ENCODE measurements at regions not wholly inside any gene's neighbourhood (a gene's known extent, or its start where the extent isn't known, plus 50 kb on each side); places are given as distances from the start of the nearest gene placed in this dataset.

DNA sequence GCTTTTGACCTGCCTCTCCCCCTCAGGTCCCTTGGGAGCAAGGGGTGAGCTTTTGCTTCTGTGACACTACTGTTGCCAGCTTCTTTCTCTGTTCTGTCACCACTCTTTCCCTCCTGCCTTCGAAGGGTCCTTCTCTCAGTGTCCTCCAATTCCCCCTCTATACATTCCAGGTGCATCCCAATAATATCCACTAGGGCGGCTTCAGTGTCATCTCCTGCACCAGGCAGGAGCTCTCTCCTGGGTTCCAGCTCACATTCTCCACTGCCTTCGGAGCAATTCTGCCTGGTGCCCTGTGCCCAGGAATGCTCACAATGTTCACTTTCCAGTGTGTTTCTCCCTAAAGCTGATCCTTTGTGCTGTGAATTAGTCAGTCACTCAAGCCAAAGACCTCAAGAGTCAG, 83.9 kb upstream of the CXCL14 start:
- H3K4me1 ChIP-seq (ENCODE audit: control insufficient read depth, insufficient read depth, low read length) = 0 out of 2 replicates have a peak, but pooled peaks cover 2% of the 10 kb centered on the region
- H3K9ac ChIP-seq (ENCODE audit: low read length) = no peak overlapping the region
- H3K9me3 ChIP-seq (ENCODE audit: control insufficient read depth, insufficient read depth, low read depth, low read length) = peaks cover 21% of the 10 kb centered on the region
- H3K27ac ChIP-seq (ENCODE audit: low read depth, low read length) = no peak overlapping the region
- no peaks in the 10 kb centered on the region for H3K36me3 ChIP-seq (ENCODE audit: control insufficient read depth, insufficient read depth, low read length)
- H3K27me3 ChIP-seq (ENCODE audit: control insufficient read depth, insufficient read depth, low read length) = no peaks in the 10 kb centered on the region
- H3K4me3 ChIP-seq (ENCODE audit: low read depth, low read length) = no peak overlapping the region

DNA sequence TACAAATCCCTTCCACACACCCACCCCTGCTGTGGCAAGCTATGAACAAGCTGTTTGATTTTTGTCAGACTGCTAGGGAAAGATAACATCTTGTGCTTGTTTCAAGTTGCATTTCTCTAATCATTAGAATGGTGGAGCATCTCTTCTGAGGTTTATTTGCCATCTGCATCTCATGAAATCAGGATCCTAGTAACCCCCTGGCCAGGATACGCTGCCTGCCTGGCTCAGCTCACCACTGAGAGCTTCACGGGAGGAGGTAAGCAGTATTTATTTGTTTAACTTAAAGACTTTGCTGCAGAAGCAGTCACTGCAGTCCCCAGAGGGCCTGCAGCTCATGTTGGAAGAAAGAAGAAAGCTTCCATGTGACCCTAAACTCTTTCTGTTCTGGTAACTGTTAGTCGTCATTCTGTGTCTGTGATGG, 83.3 kb upstream of the CXCL14 start:
- 0 out of 2 replicates have a peak, but pooled peaks cover 2% of the 10 kb centered on the region for H3K4me1 ChIP-seq (ENCODE audit: control insufficient read depth, insufficient read depth, low read length)
- no peak overlapping the region for H3K27ac ChIP-seq (ENCODE audit: low read depth, low read length)
- no peak overlapping the region for H3K4me3 ChIP-seq (ENCODE audit: low read depth, low read length)
- no peaks in the 10 kb centered on the region for H3K27me3 ChIP-seq (ENCODE audit: control insufficient read depth, insufficient read depth, low read length)
- peaks cover 21% of the 10 kb centered on the region for H3K9me3 ChIP-seq (ENCODE audit: control insufficient read depth, insufficient read depth, low read depth, low read length)
- no peak overlapping the region for H3K9ac ChIP-seq (ENCODE audit: low read length)
- no peaks in the 10 kb centered on the region for H3K36me3 ChIP-seq (ENCODE audit: control insufficient read depth, insufficient read depth, low read length)

DNA sequence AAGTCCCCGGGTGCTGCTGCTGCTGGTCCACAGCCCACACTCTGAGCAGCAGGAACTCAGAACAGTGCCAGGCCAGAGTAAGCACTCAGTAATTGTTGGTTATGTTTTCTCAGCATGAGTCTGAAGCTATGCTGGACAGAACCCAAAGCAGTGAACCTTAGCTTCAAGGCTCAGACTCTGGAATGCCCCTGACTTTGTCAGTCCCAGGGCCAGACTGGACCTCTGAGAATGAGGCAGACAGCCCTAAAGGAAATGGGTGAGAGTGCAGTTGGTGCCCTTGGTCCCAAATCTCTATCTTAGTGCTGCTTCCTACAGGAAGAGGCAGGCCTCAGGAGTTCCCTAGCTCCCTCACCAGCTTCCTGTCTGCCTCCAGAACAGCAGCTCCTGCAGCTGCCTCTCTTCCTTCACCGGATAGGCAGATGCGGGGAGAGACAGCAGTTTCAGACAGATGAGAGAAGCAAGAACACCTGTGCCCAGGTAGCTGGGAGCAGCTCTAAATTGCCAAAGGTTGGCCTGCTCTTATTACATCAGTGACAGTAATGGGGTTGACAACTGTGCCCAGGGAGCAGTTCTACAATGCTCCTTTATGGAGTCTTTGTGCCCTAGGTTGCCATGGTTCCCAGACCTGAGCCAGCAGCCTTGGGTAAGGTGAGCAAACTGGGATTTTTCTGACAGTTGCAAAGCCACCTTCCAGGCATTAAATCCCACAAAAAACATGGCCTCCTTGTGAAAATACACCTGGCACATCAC, 82.2 kb upstream of the CXCL14 start:
- no peaks in the 10 kb centered on the region for H3K27me3 ChIP-seq (ENCODE audit: control insufficient read depth, insufficient read depth, low read length)
- H3K9ac ChIP-seq (ENCODE audit: low read length) = no peak overlapping the region
- H3K4me3 ChIP-seq (ENCODE audit: low read depth, low read length) = no peak overlapping the region
- H3K36me3 ChIP-seq (ENCODE audit: control insufficient read depth, insufficient read depth, low read length) = no peaks in the 10 kb centered on the region
- H3K4me1 ChIP-seq (ENCODE audit: control insufficient read depth, insufficient read depth, low read length) = 0 out of 2 replicates have a peak, but pooled peaks cover 2% of the 10 kb centered on the region
- no peak overlapping the region for H3K27ac ChIP-seq (ENCODE audit: low read depth, low read length)
- H3K9me3 ChIP-seq (ENCODE audit: control insufficient read depth, insufficient read depth, low read depth, low read length) = peaks cover 21% of the 10 kb centered on the region

DNA sequence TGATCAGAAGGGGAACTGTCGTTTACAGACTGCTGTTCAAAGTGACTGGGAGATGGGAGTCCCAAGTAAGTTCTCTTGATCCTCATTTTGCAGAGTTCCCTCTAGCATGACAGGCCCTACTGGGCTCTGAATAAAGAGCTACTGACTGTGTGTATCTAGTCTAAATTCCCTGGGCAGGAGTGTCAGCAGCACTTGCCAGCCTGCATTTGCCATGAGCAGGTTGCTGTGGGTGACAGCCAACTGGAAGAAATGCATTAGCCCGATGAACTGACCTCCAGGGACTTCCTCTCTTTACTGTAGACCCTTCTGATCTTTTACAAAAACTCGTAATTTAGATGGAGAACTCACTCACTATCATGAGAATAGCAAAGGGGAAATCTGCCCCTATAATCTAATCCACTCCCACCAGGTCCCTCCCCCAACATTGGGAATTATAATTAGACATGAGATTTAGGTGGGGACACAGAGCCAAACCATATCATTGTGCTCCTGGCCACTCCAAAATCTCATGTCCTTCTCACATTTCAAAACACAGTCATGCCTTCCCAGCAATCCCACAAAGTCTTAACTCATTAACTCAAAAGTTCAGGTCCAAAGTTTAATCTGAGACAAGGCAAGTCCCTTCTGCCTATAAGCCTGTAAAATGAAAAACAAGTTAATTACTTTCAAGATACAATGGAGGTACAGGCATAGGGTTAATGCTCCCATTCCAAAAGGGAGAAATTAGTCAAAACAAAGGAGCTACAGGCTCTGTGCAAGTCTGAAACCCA, 78.9 kb upstream of the CXCL14 start:
- peaks cover 21% of the 10 kb centered on the region for H3K9me3 ChIP-seq (ENCODE audit: control insufficient read depth, insufficient read depth, low read depth, low read length)
- H3K4me3 ChIP-seq (ENCODE audit: low read depth, low read length) = no peak overlapping the region
- 0 out of 2 replicates have a peak, but pooled peaks cover 2% of the 10 kb centered on the region for H3K4me1 ChIP-seq (ENCODE audit: control insufficient read depth, insufficient read depth, low read length)
- no peak overlapping the region for H3K9ac ChIP-seq (ENCODE audit: low read length)
- H3K36me3 ChIP-seq (ENCODE audit: control insufficient read depth, insufficient read depth, low read length) = no peaks in the 10 kb centered on the region
- H3K27me3 ChIP-seq (ENCODE audit: control insufficient read depth, insufficient read depth, low read length) = no peaks in the 10 kb centered on the region
- no peak overlapping the region for H3K27ac ChIP-seq (ENCODE audit: low read depth, low read length)

DNA sequence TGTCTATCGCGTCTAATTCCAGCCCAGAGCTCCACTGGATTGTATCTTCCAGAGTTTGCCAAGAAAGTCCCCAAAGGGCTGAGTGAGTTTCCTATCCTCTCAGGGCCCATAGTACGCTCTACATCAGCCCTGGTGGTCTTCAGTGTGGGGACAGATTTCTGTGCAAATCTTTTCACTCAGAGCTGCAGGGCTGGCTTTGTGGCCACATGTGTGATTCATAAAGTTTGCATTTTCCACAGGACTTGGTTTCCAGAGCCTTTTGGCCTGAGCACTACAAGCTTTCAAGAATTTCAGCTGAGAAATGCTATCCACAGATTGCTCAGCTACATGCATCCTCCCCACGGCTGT, 76.7 kb upstream of the CXCL14 start:
- Histone ChIP-seq H3K4me1 (ENCODE audit: control insufficient read depth, insufficient read depth, low read length) (no peaks in the 10 kb centered on the region), H3K9ac (ENCODE audit: low read length) (no peak overlapping the region)

DNA sequence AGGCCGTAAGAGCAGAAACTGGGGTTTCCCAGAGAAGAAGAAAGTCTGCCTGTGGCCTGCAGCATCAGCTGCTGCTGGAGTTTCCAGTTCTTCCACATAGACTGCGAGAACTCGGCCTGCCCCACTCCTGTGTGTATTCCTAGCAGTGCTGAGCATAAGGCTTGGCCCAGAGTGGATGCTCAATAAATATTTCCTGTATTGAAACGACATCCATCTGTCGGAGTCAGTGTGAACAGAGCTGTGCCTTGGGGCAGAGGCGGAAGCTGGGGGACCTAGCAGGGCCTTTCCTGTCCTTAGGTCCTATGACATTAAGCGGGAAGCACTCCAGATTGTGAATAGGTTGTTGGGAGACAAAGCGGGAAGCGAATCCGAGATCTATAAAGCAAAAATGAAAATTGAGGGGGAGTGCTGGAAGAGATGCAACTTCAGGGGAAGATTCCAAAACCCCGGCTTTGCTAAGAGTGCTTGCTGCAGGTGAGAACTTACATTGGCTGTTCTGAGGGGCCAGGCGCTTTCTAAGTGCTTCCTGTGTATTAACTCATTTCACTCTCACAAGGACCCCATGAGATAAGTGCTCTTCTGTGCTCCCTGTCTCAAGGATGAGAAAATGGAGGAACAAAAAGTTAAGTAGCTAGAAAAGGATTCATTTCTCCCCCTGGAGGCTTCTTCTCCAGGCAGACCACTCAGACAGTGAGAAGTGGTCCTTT, 76.1 kb upstream of the CXCL14 start:
- peaks cover 17% of the 10 kb centered on the region for H3K9me3 ChIP-seq (ENCODE audit: control insufficient read depth, insufficient read depth, low read depth, low read length)
- H3K4me3 ChIP-seq (ENCODE audit: low read depth, low read length) = no peak overlapping the region
- H3K27me3 ChIP-seq (ENCODE audit: control insufficient read depth, insufficient read depth, low read length) = no peaks in the 10 kb centered on the region
- no peak overlapping the region for H3K27ac ChIP-seq (ENCODE audit: low read depth, low read length)
- H3K36me3 ChIP-seq (ENCODE audit: control insufficient read depth, insufficient read depth, low read length) = no peaks in the 10 kb centered on the region
- no peaks in the 10 kb centered on the region for H3K4me1 ChIP-seq (ENCODE audit: control insufficient read depth, insufficient read depth, low read length)
- no peak overlapping the region for H3K9ac ChIP-seq (ENCODE audit: low read length)

More for the DNA sequence above, 76.7 kb upstream of the CXCL14 start:
- Histone ChIP-seq H3K27me3 (ENCODE audit: control insufficient read depth, insufficient read depth, low read length) (no peaks in the 10 kb centered on the region), H3K27ac (ENCODE audit: low read depth, low read length) (no peak overlapping the region), H3K36me3 (ENCODE audit: control insufficient read depth, insufficient read depth, low read length) (no peaks in the 10 kb centered on the region), H3K4me3 (ENCODE audit: low read depth, low read length) (no peak overlapping the region), H3K9me3 (ENCODE audit: control insufficient read depth, insufficient read depth, low read depth, low read length) (peaks cover 21% of the 10 kb centered on the region)

DNA sequence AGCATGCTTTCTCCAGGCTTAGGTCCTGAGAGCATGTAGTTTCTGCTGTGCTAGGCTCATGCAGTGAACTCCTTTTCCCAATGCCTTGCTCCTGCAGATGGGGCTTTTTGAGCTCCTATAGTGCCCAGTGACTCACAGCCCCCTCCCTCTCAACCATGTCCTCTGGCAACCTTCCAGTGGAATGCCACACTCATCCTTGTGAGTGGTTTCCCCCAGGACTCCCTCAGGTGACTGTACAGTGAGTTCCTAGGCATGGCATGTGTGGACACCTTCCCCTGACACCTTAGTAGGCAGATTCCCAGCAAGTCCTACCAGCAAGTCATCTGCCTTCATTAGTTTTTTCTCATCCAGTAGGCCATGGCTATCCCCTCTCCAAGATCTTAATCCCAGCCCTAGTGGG, 72.4 kb upstream of the CXCL14 start:
- H3K9ac ChIP-seq (ENCODE audit: low read length) = no peak overlapping the region
- no peaks in the 10 kb centered on the region for H3K4me1 ChIP-seq (ENCODE audit: control insufficient read depth, insufficient read depth, low read length)
- H3K4me3 ChIP-seq (ENCODE audit: low read depth, low read length) = no peak overlapping the region
- no peaks in the 10 kb centered on the region for H3K27me3 ChIP-seq (ENCODE audit: control insufficient read depth, insufficient read depth, low read length)
- H3K36me3 ChIP-seq (ENCODE audit: control insufficient read depth, insufficient read depth, low read length) = no peaks in the 10 kb centered on the region
- H3K9me3 ChIP-seq (ENCODE audit: control insufficient read depth, insufficient read depth, low read depth, low read length) = no peaks in the 10 kb centered on the region
- H3K27ac ChIP-seq (ENCODE audit: low read depth, low read length) = no peak overlapping the region

DNA sequence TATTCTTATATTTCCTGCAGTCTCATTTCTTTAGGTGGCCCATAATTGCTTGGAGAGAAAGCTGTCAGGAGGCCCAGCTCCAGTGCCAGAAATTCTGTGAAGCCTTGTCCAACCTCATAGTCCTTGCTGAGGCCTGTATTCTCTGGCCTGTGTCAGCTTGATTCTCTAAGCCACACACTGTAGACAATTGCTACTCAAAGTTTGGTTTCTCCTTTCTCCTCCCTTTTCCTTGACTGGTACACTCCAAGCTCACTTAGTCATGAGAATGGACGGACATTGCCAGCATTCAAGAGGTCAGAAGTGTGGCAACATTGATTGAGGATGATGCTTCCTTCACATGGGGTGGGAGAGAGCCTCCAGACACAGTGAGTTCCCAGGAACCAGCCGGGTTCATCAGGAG, 71.3 kb upstream of the CXCL14 start:
- Histone ChIP-seq H3K36me3 (ENCODE audit: control insufficient read depth, insufficient read depth, low read length) (no peaks in the 10 kb centered on the region), H3K4me3 (ENCODE audit: low read depth, low read length) (no peak overlapping the region), H3K27ac (ENCODE audit: low read depth, low read length) (no peak overlapping the region), H3K27me3 (ENCODE audit: control insufficient read depth, insufficient read depth, low read length) (no peaks in the 10 kb centered on the region), H3K4me1 (ENCODE audit: control insufficient read depth, insufficient read depth, low read length) (no peaks in the 10 kb centered on the region), H3K9me3 (ENCODE audit: control insufficient read depth, insufficient read depth, low read depth, low read length) (no peaks in the 10 kb centered on the region), H3K9ac (ENCODE audit: low read length) (no peak overlapping the region)

DNA sequence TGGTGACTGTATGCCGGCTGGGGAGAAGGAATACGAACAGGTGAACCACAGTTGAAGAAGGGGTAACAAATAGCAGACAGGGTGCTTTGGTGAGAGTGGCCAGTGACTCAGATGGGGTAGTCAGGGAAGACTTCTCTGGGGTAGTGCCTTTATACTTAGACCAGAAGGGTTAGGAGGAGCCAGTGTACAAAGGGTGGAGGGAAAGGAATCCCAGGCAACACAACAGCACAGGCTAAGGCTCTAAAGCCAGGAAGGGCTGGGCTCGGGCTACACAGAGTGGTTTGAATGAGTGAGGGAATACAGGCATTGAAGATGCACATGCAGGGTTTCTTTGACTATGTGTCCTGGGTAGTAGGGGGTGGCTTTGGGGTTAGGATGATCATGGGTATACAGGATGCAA, 70.6 kb upstream of the CXCL14 start:
- Histone ChIP-seq H3K4me3 (ENCODE audit: low read depth, low read length) (no peak overlapping the region), H3K27ac (ENCODE audit: low read depth, low read length) (no peak overlapping the region), H3K9ac (ENCODE audit: low read length) (no peak overlapping the region), H3K9me3 (ENCODE audit: control insufficient read depth, insufficient read depth, low read depth, low read length) (no peaks in the 10 kb centered on the region), H3K36me3 (ENCODE audit: control insufficient read depth, insufficient read depth, low read length) (no peaks in the 10 kb centered on the region), H3K4me1 (ENCODE audit: control insufficient read depth, insufficient read depth, low read length) (no peaks in the 10 kb centered on the region), H3K27me3 (ENCODE audit: control insufficient read depth, insufficient read depth, low read length) (no peaks in the 10 kb centered on the region)

DNA sequence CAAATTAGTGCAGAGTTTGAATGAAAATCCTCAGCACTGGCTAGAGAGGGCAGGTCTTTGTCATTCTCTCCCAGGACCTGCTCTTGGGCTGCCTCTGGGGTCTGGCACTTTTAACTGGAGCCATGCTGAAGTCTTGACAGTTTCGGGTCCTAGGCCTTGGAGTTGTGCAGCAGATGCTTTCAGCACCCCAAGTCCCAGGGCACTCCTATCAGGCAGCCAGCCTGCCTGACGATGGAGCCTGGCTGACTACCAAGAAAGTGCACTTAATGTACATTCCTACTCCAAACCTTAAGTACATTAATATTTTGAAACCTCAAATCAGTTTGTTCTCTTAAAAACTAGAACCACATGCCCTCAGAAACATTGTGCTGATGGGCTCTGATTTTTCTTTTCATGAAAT, 69.3 kb upstream of the CXCL14 start:
- H3K36me3 ChIP-seq (ENCODE audit: control insufficient read depth, insufficient read depth, low read length) = no peaks in the 10 kb centered on the region
- H3K27me3 ChIP-seq (ENCODE audit: control insufficient read depth, insufficient read depth, low read length) = no peaks in the 10 kb centered on the region; the same call in 1 of the 2 replicates
- H3K4me1 ChIP-seq (ENCODE audit: control insufficient read depth, insufficient read depth, low read length) = no peaks in the 10 kb centered on the region
- H3K4me3 ChIP-seq (ENCODE audit: low read depth, low read length) = no peak overlapping the region
- no peak overlapping the region for H3K27ac ChIP-seq (ENCODE audit: low read depth, low read length)
- no peak overlapping the region for H3K9ac ChIP-seq (ENCODE audit: low read length)
- no peaks in the 10 kb centered on the region for H3K9me3 ChIP-seq (ENCODE audit: control insufficient read depth, insufficient read depth, low read depth, low read length)
